ENCODE measurements at regions not wholly inside any gene's neighbourhood (a gene's known extent, or its start where the extent isn't known, plus 50 kb on each side); places are given as distances from the start of the nearest gene placed in this dataset.

DNA sequence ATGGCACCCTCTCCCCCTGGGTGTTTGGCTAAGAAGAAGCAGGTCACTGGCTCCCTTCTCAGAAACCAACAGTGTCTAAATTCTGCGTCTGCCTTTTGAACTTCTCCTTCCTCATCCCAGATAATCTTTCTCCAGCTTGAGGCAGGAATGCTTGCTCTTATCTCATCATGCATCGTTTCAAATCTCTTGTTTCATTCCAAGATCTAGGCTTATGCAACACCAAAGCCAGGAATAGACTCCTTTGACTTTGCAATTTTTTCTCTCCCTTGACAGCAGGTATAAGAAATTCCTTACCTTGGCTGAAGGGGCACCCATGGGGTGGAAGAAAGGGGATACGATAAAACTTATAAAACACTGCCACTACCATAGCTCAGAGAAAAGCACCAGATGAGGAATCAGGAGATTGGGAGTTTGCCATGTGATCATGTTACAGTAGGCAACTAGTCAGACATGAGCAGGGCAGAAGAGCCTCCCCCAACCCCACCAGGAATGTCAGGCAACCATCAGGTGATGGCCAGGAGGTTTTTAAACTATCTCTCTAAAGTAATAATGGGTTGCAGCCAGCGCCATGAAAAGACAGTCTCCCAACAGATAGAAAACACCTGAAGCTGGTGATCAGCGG lies 498.9 kb downstream of the KLF12 start:
- Histone ChIP-seq H3K9me3 (ENCODE audit: low read length) (no peaks in the 10 kb centered on the region), H2AFZ (ENCODE audit: low read length) (no peak overlapping the region), H3F3A (ENCODE audit: low read length, unreplicated experiment) (no peaks in the 10 kb centered on the region), H3K9me2 (replicated peaks; ENCODE audit: low read length) (no peaks in the 10 kb centered on the region), H3K9ac (ENCODE audit: low read length) (no peak overlapping the region), H3K4me2 (ENCODE audit: low read length) (no peak overlapping the region), H4K20me1 (ENCODE audit: low read length) (no peaks in the 10 kb centered on the region), H3K27ac (ENCODE audit: low read length) (no peak overlapping the region), H3K4me3 (ENCODE audit: low read length) (no peak overlapping the region), H3K36me3 (ENCODE audit: low read depth, low read length) (no peaks in the 10 kb centered on the region), H3K27me3 (ENCODE audit: low read length) (no peaks in the 10 kb centered on the region), H3K79me2 (ENCODE audit: low read length) (no peaks in the 10 kb centered on the region), H3K4me1 (ENCODE audit: insufficient read depth, low read length) (no peaks in the 10 kb centered on the region)
- CTCF ChIA-PET: no interaction called here
- intact Hi-C loops (cut with micrococcal nuclease): no loop called here
- no peak for ATAC-seq
- no TSS peak for BruUV-seq (replicated peaks)
- POLR2A ChIA-PET (ENCODE audit: unreplicated experiment): no interaction called here
- DNase-seq: no peak
- no peak for TF ChIP-seq EZH2 (IDR thresholded peaks at IDR 0.05; ENCODE audit: low read length, unreplicated experiment)
- TF ChIP-seq EZH2phosphoT487 (IDR thresholded peaks at IDR 0.05; ENCODE audit: borderline replicate concordance, low read length): no peak
- TF ChIP-seq CTCF (conservative IDR thresholded peaks at IDR 0.05; ENCODE audit: low read depth, low read length): no peak

- CTCF ChIA-PET: no interaction called here
- H3K9me2 ChIP-seq (replicated peaks; ENCODE audit: low read length): no peaks in the 10 kb centered on the region
- TF ChIP-seq EZH2 (IDR thresholded peaks at IDR 0.05; ENCODE audit: low read length, unreplicated experiment) (no peak), EZH2phosphoT487 (IDR thresholded peaks at IDR 0.05; ENCODE audit: borderline replicate concordance, low read length) (no peak), CTCF (conservative IDR thresholded peaks at IDR 0.05; ENCODE audit: low read depth, low read length) (no peak)
These were observed 500.3 kb downstream of the KLF12 start for GRCh38 chr13:73633817-73634460.

GRCh38 chr13:73631411-73631810 lies 502.8 kb downstream of the KLF12 start:
- POLR2A ChIA-PET (ENCODE audit: unreplicated experiment): no interaction called here
- no peaks in the 10 kb centered on the region for H3F3A ChIP-seq (ENCODE audit: low read length, unreplicated experiment)
- DNase-seq (no peak), ATAC-seq (no peak)
- no peak overlapping the region for H2AFZ ChIP-seq (ENCODE audit: low read length)
- H3K9ac ChIP-seq (ENCODE audit: low read length): no peak overlapping the region
- no peaks in the 10 kb centered on the region for H3K9me2 ChIP-seq (replicated peaks; ENCODE audit: low read length)
- H3K9me3 ChIP-seq (ENCODE audit: low read length): no peaks in the 10 kb centered on the region
- H3K4me1 ChIP-seq (ENCODE audit: insufficient read depth, low read length): no peaks in the 10 kb centered on the region
- H3K4me2 ChIP-seq (ENCODE audit: low read length): no peak overlapping the region
- no peaks in the 10 kb centered on the region for H4K20me1 ChIP-seq (ENCODE audit: low read length)
- H3K27ac ChIP-seq (ENCODE audit: low read length): no peak overlapping the region
- H3K4me3 ChIP-seq (ENCODE audit: low read length): no peak overlapping the region
- H3K36me3 ChIP-seq (ENCODE audit: low read depth, low read length): no peaks in the 10 kb centered on the region
- no peaks in the 10 kb centered on the region for H3K27me3 ChIP-seq (ENCODE audit: low read length)
- H3K79me2 ChIP-seq (ENCODE audit: low read length): no peaks in the 10 kb centered on the region
- TF ChIP-seq CTCF (conservative IDR thresholded peaks at IDR 0.05; ENCODE audit: low read depth, low read length) (no peak), EZH2phosphoT487 (IDR thresholded peaks at IDR 0.05; ENCODE audit: borderline replicate concordance, low read length) (no peak), EZH2 (IDR thresholded peaks at IDR 0.05; ENCODE audit: low read length, unreplicated experiment) (no peak)
- CTCF ChIA-PET: no interaction called here
- intact Hi-C loops (cut with micrococcal nuclease): no loop called here
- BruUV-seq (replicated peaks): no TSS peak

More at GRCh38 chr13:73633817-73634460, 500.3 kb downstream of the KLF12 start:
- Histone ChIP-seq H3K4me3 (ENCODE audit: low read length) (no peak overlapping the region), H3K27ac (ENCODE audit: low read length) (no peak overlapping the region), H3K9me3 (ENCODE audit: low read length) (no peaks in the 10 kb centered on the region), H3F3A (ENCODE audit: low read length, unreplicated experiment) (no peaks in the 10 kb centered on the region), H3K4me2 (ENCODE audit: low read length) (no peak overlapping the region), H2AFZ (ENCODE audit: low read length) (no peak overlapping the region), H3K79me2 (ENCODE audit: low read length) (no peaks in the 10 kb centered on the region), H3K4me1 (ENCODE audit: insufficient read depth, low read length) (no peaks in the 10 kb centered on the region), H3K36me3 (ENCODE audit: low read depth, low read length) (no peaks in the 10 kb centered on the region), H3K27me3 (ENCODE audit: low read length) (no peaks in the 10 kb centered on the region), H4K20me1 (ENCODE audit: low read length) (no peaks in the 10 kb centered on the region), H3K9ac (ENCODE audit: low read length) (no peak overlapping the region)
- ATAC-seq (no peak), DNase-seq (no peak)
- POLR2A ChIA-PET (ENCODE audit: unreplicated experiment): no interaction called here
- intact Hi-C loops (cut with micrococcal nuclease): no loop called here
- BruUV-seq (replicated peaks): no TSS peak

All from PC-3 (cell line).